Smooth muscle cell (in vitro differentiated cells): ENCODE measurements at regions not wholly inside any gene's neighbourhood (a gene's known extent, or its start where the extent isn't known, plus 50 kb on each side); places are given as distances from the start of the nearest gene placed in this dataset.

ENCODE experiments used
- DNase-seq: peaks from one replicate; lab custom pipeline; 2025; ENCODE audit not compliant: unreplicated experiment; lab: John Stamatoyannopoulos, UW
- H2AFZ ChIP-seq: fragments of 200-600 bp; sonication (generic); 2 replicates; pipeline ENCODE4 v1.6.0; 2016; ENCODE audit warnings: antibody characterized with exemption, low read depth, mild to moderate bottlenecking
- H3F3A ChIP-seq: fragments of 200-600 bp; sonication (generic); 2 replicates; pipeline ENCODE4 v1.6.0; 2017; ENCODE audit warnings: antibody characterized with exemption, low read depth
- H3K27ac ChIP-seq: fragments of 200-600 bp; sonication (generic); 2 replicates; pipeline ENCODE4 v1.5.1; 2016; ENCODE audit warnings: low read depth, mild to moderate bottlenecking
- H3K27me3 ChIP-seq: fragments of 200-600 bp; sonication (generic); 2 replicates; pipeline ENCODE4 v1.6.1; 2016; ENCODE audit warnings: low read depth, mild to moderate bottlenecking
- H3K36me3 ChIP-seq: fragments of 200-600 bp; sonication (generic); 2 replicates; pipeline ENCODE4 v1.5.1; 2016; ENCODE audit warnings: low read depth
- H3K4me1 ChIP-seq: fragments of 200-600 bp; sonication (generic); 2 replicates; pipeline ENCODE4 v1.5.1; 2016; ENCODE audit warnings: low read depth
- H3K4me2 ChIP-seq: fragments of 200-600 bp; sonication (generic); 2 replicates; pipeline ENCODE4 v1.6.0; 2016; ENCODE audit warnings: mild to moderate bottlenecking
- H3K4me3 ChIP-seq: fragments of 200-600 bp; sonication (generic); 2 replicates; pipeline ENCODE4 v1.5.1; 2016; ENCODE audit warnings: mild to moderate bottlenecking
- H3K79me2 ChIP-seq: fragments of 200-600 bp; sonication (generic); 2 replicates; pipeline ENCODE4 v1.6.0; 2016; ENCODE audit warnings: low read depth, mild to moderate bottlenecking
- H3K9ac ChIP-seq: fragments of 200-600 bp; sonication (generic); 2 replicates; pipeline ENCODE4 v1.6.0; 2016; ENCODE audit warnings: low read depth
- H3K9me3 ChIP-seq: fragments of 200-600 bp; sonication (generic); replicated peaks from 2 replicates; pipeline ENCODE4 v1.5.1; 2016; ENCODE audit warnings: low read depth
- H4K20me1 ChIP-seq: fragments of 200-600 bp; sonication (generic); 2 replicates; pipeline ENCODE4 v1.6.0; 2016; ENCODE audit warnings: low read depth
- CTCF ChIP-seq: fragments of 200-600 bp; sonication (generic); IDR thresholded peaks from 2 replicates; pipeline ENCODE4 v1.5.1; 2017; ENCODE audit warnings: borderline replicate concordance, mild to moderate bottlenecking, antibody characterized with exemption; ENCODE audit not compliant: insufficient read depth, poor library complexity, severe bottlenecking
- WGBS: methylation state at CpG from one replicate; pipeline ENCODE4 v1.1.7; 2016; ENCODE audit warnings: low lambda C conversion rate; 5-methylcytosine and 5-hydroxymethylcytosine counted together

GRCh38 chr7:135842446-135843179, 94.0 kb upstream of the FAM180A start:
- H3K27me3 ChIP-seq: no peaks in the 10 kb centered on the region
- H4K20me1 ChIP-seq: no peaks in the 10 kb centered on the region
- H3K27ac ChIP-seq: no peak overlapping the region
- no peaks in the 10 kb centered on the region for H3K36me3 ChIP-seq
- no peaks in the 10 kb centered on the region for H3K9me3 ChIP-seq
- no peak overlapping the region for H3K4me2 ChIP-seq
- no peak overlapping the region for H3K9ac ChIP-seq
- DNase-seq: no peak
- H2AFZ ChIP-seq: no peak overlapping the region
- no peaks in the 10 kb centered on the region for H3K79me2 ChIP-seq
- 84% methylated on average over 2 of the region's 2 CpGs for WGBS
- H3F3A ChIP-seq: no peaks in the 10 kb centered on the region
- no peak overlapping the region for H3K4me3 ChIP-seq
- no peak for TF ChIP-seq CTCF
- H3K4me1 ChIP-seq: no peaks in the 10 kb centered on the region

GRCh38 chr7:135840591-135840990, 92.0 kb upstream of the FAM180A start:
- Histone ChIP-seq H3K79me2 (no peaks in the 10 kb centered on the region), H4K20me1 (no peaks in the 10 kb centered on the region), H2AFZ (no peak overlapping the region), H3K4me3 (no peak overlapping the region), H3F3A (no peaks in the 10 kb centered on the region), H3K9ac (no peak overlapping the region), H3K27me3 (no peaks in the 10 kb centered on the region), H3K9me3 (no peaks in the 10 kb centered on the region), H3K27ac (no peak overlapping the region), H3K36me3 (no peaks in the 10 kb centered on the region), H3K4me1 (no peaks in the 10 kb centered on the region), H3K4me2 (no peak overlapping the region)
- no peak for TF ChIP-seq CTCF
- DNase-seq: no peak

GRCh38 chr7:135837675-135838074, 89.1 kb upstream of the FAM180A start:
- no peaks in the 10 kb centered on the region for H3F3A ChIP-seq
- H3K4me2 ChIP-seq: no peak overlapping the region
- no peak for TF ChIP-seq CTCF
- H3K27me3 ChIP-seq: no peaks in the 10 kb centered on the region
- H3K4me1 ChIP-seq: no peaks in the 10 kb centered on the region
- no peak overlapping the region for H3K9ac ChIP-seq
- WGBS: 80% methylated on average over 2 of the region's 2 CpGs
- H3K4me3 ChIP-seq: no peak overlapping the region
- no peak overlapping the region for H3K27ac ChIP-seq
- no peaks in the 10 kb centered on the region for H3K36me3 ChIP-seq
- H4K20me1 ChIP-seq: no peaks in the 10 kb centered on the region
- no peak for DNase-seq
- H3K79me2 ChIP-seq: no peaks in the 10 kb centered on the region
- H3K9me3 ChIP-seq: no peaks in the 10 kb centered on the region
- H2AFZ ChIP-seq: no peak overlapping the region

- no peak for DNase-seq
- WGBS: 77% methylated on average over 8 of the region's 8 CpGs
- no peak overlapping the region for H3K27ac ChIP-seq
- H4K20me1 ChIP-seq: no peaks in the 10 kb centered on the region
- no peak overlapping the region for H3K4me2 ChIP-seq
- H3K27me3 ChIP-seq: no peaks in the 10 kb centered on the region
- H3F3A ChIP-seq: no peaks in the 10 kb centered on the region
- H3K4me3 ChIP-seq: no peak overlapping the region
- H3K9me3 ChIP-seq: no peaks in the 10 kb centered on the region
- no peaks in the 10 kb centered on the region for H3K36me3 ChIP-seq
- TF ChIP-seq CTCF: no peak
- H3K9ac ChIP-seq: no peak overlapping the region
- H3K4me1 ChIP-seq: no peaks in the 10 kb centered on the region
- H3K79me2 ChIP-seq: no peaks in the 10 kb centered on the region
- no peak overlapping the region for H2AFZ ChIP-seq
Measured at GRCh38 chr7:135834266-135834665, 85.7 kb upstream of the FAM180A start.
